Liver (tissue), 8 donors: ENCODE measurements at regions not wholly inside any gene's neighbourhood (a gene's known extent, or its start where the extent isn't known, plus 50 kb on each side); places are given as distances from the start of the nearest gene placed in this dataset.

ENCODE experiments used
- DNase-seq: peaks from one replicate; pipeline ENCODE4 v3.0.0-alpha.2; 2017; ENCODE audit warnings: low spot score
- H3K27ac ChIP-seq, 2 donors: one replicate each; pipeline ENCODE4 v1.7.0; 2013; ENCODE audit warnings: inconsistent platforms in 2 of 2, low read length in 2 of 2, control low read depth in 1 of 2, low read depth in 1 of 2, mild to moderate bottlenecking in 1 of 2
- H3K27me3 ChIP-seq, 4 donors: one replicate each; pipeline versions ENCODE4 v1.6.1 to v1.7.0; 2013; ENCODE audit warnings: low read length in 3 of 4, inconsistent platforms in 1 of 4, mild to moderate bottlenecking in 1 of 4, moderate library complexity in 1 of 4; ENCODE audit not compliant: control insufficient read depth in 4 of 4, insufficient read depth in 4 of 4
- H3K36me3 ChIP-seq, 4 donors: one replicate each; pipeline versions ENCODE4 v1.6.1 to v1.7.0; 2013; ENCODE audit warnings: low read length in 3 of 4, mild to moderate bottlenecking in 3 of 4, low read depth in 1 of 4, moderate library complexity in 1 of 4; ENCODE audit not compliant: control insufficient read depth in 4 of 4, insufficient read depth in 3 of 4
- H3K4me1 ChIP-seq, 4 donors: one replicate each; pipeline versions ENCODE4 v1.6.1 to v1.7.0; 2013; ENCODE audit warnings: low read length in 3 of 4, mild to moderate bottlenecking in 3 of 4, moderate library complexity in 1 of 4; ENCODE audit not compliant: control insufficient read depth in 4 of 4, insufficient read depth in 4 of 4
- H3K4me3 ChIP-seq, 3 donors: one replicate each; pipeline versions ENCODE4 v1.6.1 to v1.7.0; 2013; ENCODE audit warnings: low read length in 3 of 3, control low read depth in 1 of 3, low read depth in 1 of 3, mild to moderate bottlenecking in 1 of 3
- H3K9ac ChIP-seq, 2 donors: one replicate each; pipeline ENCODE4 v1.7.0; 2013; ENCODE audit warnings: low read length in 2 of 2, mild to moderate bottlenecking in 2 of 2, moderate library complexity in 2 of 2, control low read depth in 1 of 2, low read depth in 1 of 2
- H3K9me3 ChIP-seq, 4 donors: one replicate each; pipeline versions ENCODE4 v1.6.1 to v1.7.0; 2013; ENCODE audit warnings: low read length in 3 of 4; ENCODE audit not compliant: control insufficient read depth in 4 of 4
- CTCF ChIP-seq: fragments of 150-350 bp; IDR thresholded peaks from 2 replicates; pipeline ENCODE4 v1.5.1; 2017; ENCODE audit warnings: improper control_type of control experiment, low read depth, low read length; ENCODE audit not compliant: missing input control
- EGR1 ChIP-seq, 2 donors: IDR thresholded peaks; 2 replicates each; pipeline ENCODE4 v1.6.1; 2016 to 2018; ENCODE audit warnings: antibody characterized with exemption in 2 of 2, low read depth in 2 of 2
- FOXA1 ChIP-seq: IDR thresholded peaks from 2 replicates; pipeline ENCODE4 v1.6.1; 2016; ENCODE audit warnings: antibody characterized with exemption
- FOXA2 ChIP-seq: IDR thresholded peaks from 2 replicates; pipeline ENCODE4 v1.6.1; 2016; ENCODE audit warnings: antibody characterized with exemption
- HNF4A ChIP-seq, 2 donors: conservative IDR thresholded peaks; 2 replicates each; pipeline ENCODE4 v1.6.1; 2016; ENCODE audit warnings: antibody characterized with exemption in 2 of 2, mild to moderate bottlenecking in 2 of 2
- HNF4G ChIP-seq: IDR thresholded peaks from 2 replicates; pipeline ENCODE4 v1.6.1; 2016; ENCODE audit warnings: antibody characterized with exemption
- JUND ChIP-seq, 2 donors: IDR thresholded peaks; 2 replicates each; pipeline ENCODE4 v1.6.1; 2016; ENCODE audit warnings: antibody characterized with exemption in 2 of 2
- NR2F2 ChIP-seq: IDR thresholded peaks from 2 replicates; pipeline ENCODE4 v1.6.1; 2016; ENCODE audit warnings: antibody characterized with exemption
- RXRA ChIP-seq, 2 donors: IDR thresholded peaks; 2 replicates each; pipeline ENCODE4 v1.6.1; 2017 to 2018; ENCODE audit warnings: antibody characterized with exemption in 2 of 2, mild to moderate bottlenecking in 1 of 2
- SP1 ChIP-seq: IDR thresholded peaks from 2 replicates; pipeline ENCODE4 v1.6.1; 2018; ENCODE audit warnings: antibody characterized with exemption, mild to moderate bottlenecking
- TAF1 ChIP-seq: conservative IDR thresholded peaks from 2 replicates; pipeline ENCODE4 v1.6.1; 2016; ENCODE audit warnings: antibody characterized with exemption, mild to moderate bottlenecking
- YY1 ChIP-seq: IDR thresholded peaks from 2 replicates; pipeline ENCODE4 v1.6.1; 2016; ENCODE audit warnings: antibody characterized with exemption, mild to moderate bottlenecking
- WGBS: extraction: QIAGEN DNeasy Blood & Tissue Kit; methylation state at CpG from one replicate; pipeline ENCODE4 v1.1.7; 2013; 5-methylcytosine and 5-hydroxymethylcytosine counted together
- TF ChIP-seq, protein P1 (sequence below): IDR thresholded peaks from 2 replicates; pipeline ENCODE4 v1.6.1; 2016; ENCODE audit warnings: antibody characterized with exemption
- TF ChIP-seq, protein P2 (sequence below): IDR thresholded peaks from 2 replicates; pipeline ENCODE4 v1.6.1; 2016; ENCODE audit warnings: antibody characterized with exemption
- TF ChIP-seq, protein P3 (sequence below): IDR thresholded peaks from 2 replicates; pipeline ENCODE4 v1.6.1; 2016; ENCODE audit warnings: antibody characterized with exemption
- TF ChIP-seq, protein P4 (sequence below): IDR thresholded peaks from 2 replicates; pipeline ENCODE4 v1.6.1; 2016; ENCODE audit warnings: antibody characterized with exemption, mild to moderate bottlenecking
- donor health status: healthy.
- donor health status: healthy.
- donor health status: healthy.
- donor health status: healthy.
- donor health status: healthy.

DNA sequence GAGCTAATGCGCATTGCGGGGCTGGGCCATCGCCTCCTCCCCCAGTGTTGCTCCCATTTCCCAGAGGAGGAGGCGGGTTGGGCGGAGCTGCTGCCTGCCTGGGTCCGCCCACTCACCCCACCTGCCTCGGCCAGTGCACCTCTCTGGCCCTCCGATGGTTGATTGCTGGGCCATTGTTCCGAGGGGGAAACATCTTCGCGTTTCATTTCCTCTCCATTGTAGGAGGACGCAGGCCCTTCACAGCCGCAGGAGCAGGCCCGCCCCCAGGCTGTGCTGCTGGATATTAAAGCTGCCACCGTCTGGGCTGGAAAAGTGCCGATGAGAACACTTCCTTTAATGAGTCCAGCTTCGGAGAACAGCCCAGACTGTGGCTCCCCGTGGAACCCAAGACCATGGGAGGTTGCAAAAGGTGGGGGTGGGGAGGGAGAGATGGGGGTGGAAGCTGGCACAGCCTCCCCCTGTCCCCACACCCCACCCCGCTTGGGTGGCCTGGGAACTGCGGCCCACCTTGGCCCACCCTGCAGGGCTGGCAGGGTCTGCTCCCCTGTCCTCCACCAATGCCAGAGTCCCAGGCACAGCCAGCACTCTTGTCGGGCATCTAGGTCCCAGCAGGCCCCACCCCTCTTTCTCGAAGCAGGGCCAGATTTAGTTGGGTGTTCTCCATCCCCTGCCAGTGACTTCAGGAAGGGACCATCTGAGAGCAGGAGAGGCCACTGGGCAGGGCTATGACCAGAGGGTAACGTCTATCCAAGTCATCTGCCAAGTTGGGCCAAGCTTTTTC, 96.6 kb downstream of the ADRA2C start:
- Histone ChIP-seq H3K9ac (no peak overlapping the region), H3K4me3 (no peak overlapping the region), H3K36me3 (no peaks in the 10 kb centered on the region), H3K27me3 (peaks cover 0 to 4% (median 0%) of the 10 kb centered on the region in 4 donors), H3K4me1 (no peaks in the 10 kb centered on the region), H3K9me3 (no peaks in the 10 kb centered on the region), H3K27ac (no peak overlapping the region)
- DNase-seq, result no peak
- TF ChIP-seq EGR1 (IDR thresholded peaks at IDR 0.05; ENCODE audit: low read depth in 2 of 2) (no peak), HNF4A (conservative IDR thresholded peaks at IDR 0.05) (no peak), TAF1 (no peak), FOXA1 (no peak), NR2F2 (no peak), SP1 (no peak), JUND (IDR thresholded peaks at IDR 0.05) (no peak), FOXA2 (no peak), YY1 (no peak), RXRA (IDR thresholded peaks at IDR 0.05) (no peak)
- TF ChIP-seq, protein P1, sequence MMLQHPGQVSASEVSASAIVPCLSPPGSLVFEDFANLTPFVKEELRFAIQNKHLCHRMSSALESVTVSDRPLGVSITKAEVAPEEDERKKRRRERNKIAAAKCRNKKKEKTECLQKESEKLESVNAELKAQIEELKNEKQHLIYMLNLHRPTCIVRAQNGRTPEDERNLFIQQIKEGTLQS, result no peak
- TF ChIP-seq, protein P2, sequence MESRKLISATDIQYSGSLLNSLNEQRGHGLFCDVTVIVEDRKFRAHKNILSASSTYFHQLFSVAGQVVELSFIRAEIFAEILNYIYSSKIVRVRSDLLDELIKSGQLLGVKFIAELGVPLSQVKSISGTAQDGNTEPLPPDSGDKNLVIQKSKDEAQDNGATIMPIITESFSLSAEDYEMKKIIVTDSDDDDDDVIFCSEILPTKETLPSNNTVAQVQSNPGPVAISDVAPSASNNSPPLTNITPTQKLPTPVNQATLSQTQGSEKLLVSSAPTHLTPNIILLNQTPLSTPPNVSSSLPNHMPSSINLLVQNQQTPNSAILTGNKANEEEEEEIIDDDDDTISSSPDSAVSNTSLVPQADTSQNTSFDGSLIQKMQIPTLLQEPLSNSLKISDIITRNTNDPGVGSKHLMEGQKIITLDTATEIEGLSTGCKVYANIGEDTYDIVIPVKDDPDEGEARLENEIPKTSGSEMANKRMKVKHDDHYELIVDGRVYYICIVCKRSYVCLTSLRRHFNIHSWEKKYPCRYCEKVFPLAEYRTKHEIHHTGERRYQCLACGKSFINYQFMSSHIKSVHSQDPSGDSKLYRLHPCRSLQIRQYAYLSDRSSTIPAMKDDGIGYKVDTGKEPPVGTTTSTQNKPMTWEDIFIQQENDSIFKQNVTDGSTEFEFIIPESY, result no peak
- WGBS, result 30% methylated on average over 23 of the region's 23 CpGs

DNA sequence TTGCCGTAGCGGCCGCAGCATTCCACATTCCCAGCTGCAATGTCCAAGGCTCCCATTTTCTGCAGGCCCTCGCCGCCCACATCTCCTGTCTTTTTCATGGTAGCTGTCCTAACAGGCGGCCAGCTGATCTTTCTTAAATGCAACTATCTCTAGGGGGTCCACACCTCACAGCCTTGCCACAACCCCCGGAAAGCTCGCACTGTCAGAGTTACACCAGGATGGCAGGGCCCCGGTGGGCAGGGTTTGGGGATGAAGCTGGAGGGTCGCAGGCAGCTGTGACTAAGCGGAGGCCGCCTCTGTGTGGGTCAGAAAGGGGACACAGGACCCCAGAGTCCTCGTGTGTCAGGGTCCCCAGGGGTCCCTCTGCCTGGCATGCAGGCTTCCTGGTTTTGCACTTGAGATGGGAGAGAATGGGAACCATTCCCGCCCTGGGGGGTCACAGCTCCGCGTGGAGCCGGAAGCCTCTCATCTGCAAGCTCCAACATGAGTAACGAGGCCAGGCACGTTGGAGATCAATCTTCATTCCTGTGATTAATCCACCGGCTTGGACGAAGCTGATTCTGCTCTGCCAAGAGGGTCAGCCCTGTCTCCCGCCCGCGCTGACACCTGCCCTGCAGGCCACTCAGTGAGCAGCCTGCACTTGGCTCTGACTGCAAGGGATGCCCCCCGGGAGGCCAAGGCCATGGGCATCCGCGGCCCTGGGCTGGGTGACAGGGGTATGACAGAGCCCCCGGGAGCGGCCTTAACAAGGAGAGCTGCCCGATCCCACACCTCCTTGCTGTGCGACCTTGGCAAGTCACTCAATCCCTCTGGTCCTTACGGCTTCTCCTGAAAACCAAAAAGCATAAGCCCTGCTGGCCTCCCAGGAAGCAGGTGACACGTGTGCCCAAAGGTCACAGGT, 97.9 kb downstream of the ADRA2C start:
- Histone ChIP-seq H3K9ac (no peak overlapping the region), H3K4me1 (no peaks in the 10 kb centered on the region), H3K9me3 (no peaks in the 10 kb centered on the region), H3K27ac (no peak overlapping the region), H3K27me3 (no peaks in the 10 kb centered on the region), H3K4me3 (no peak overlapping the region), H3K36me3 (no peaks in the 10 kb centered on the region)
- WGBS, result 83% methylated on average over 33 of the region's 33 CpGs
- no peak for TF ChIP-seq SP1
- no peak for TF ChIP-seq RXRA (IDR thresholded peaks at IDR 0.05)
- TF ChIP-seq, protein P1, result no peak
- TF ChIP-seq FOXA2, result no peak
- no peak for TF ChIP-seq CTCF
- TF ChIP-seq, protein P3, sequence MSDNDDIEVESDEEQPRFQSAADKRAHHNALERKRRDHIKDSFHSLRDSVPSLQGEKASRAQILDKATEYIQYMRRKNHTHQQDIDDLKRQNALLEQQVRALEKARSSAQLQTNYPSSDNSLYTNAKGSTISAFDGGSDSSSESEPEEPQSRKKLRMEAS, result no peak
- TF ChIP-seq, protein P2, result no peak
- no peak for TF ChIP-seq HNF4G
- no peak for TF ChIP-seq FOXA1
- TF ChIP-seq, protein P4, sequence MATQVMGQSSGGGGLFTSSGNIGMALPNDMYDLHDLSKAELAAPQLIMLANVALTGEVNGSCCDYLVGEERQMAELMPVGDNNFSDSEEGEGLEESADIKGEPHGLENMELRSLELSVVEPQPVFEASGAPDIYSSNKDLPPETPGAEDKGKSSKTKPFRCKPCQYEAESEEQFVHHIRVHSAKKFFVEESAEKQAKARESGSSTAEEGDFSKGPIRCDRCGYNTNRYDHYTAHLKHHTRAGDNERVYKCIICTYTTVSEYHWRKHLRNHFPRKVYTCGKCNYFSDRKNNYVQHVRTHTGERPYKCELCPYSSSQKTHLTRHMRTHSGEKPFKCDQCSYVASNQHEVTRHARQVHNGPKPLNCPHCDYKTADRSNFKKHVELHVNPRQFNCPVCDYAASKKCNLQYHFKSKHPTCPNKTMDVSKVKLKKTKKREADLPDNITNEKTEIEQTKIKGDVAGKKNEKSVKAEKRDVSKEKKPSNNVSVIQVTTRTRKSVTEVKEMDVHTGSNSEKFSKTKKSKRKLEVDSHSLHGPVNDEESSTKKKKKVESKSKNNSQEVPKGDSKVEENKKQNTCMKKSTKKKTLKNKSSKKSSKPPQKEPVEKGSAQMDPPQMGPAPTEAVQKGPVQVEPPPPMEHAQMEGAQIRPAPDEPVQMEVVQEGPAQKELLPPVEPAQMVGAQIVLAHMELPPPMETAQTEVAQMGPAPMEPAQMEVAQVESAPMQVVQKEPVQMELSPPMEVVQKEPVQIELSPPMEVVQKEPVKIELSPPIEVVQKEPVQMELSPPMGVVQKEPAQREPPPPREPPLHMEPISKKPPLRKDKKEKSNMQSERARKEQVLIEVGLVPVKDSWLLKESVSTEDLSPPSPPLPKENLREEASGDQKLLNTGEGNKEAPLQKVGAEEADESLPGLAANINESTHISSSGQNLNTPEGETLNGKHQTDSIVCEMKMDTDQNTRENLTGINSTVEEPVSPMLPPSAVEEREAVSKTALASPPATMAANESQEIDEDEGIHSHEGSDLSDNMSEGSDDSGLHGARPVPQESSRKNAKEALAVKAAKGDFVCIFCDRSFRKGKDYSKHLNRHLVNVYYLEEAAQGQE, result no peak
- DNase-seq, result no peak
